Stimulated activated CD4-positive, alpha-beta T cell treated with anti-CD3 and anti-CD28 coated beads, Interleukin-12 subunit alpha, Interleukin-12 subunit beta, amount 100 ng/mL, for 48 hours (primary cell): ENCODE measurements at regions not wholly inside any gene's neighbourhood (a gene's known extent, or its start where the extent isn't known, plus 50 kb on each side); places are given as distances from the start of the nearest gene placed in this dataset.
"Not testable (repeated sequence)": the region's sequence is repeated elsewhere in the genome, so short reads cannot be mapped to it uniquely, and the experiment has no call there.

Experiments used
- DNase-seq, 3 donors: peaks; one replicate each; pipeline ENCODE4 v3.0.0-alpha.2; 2020; ENCODE audit warnings: low read depth in 2 of 3, low spot score in 1 of 3

DNA sequence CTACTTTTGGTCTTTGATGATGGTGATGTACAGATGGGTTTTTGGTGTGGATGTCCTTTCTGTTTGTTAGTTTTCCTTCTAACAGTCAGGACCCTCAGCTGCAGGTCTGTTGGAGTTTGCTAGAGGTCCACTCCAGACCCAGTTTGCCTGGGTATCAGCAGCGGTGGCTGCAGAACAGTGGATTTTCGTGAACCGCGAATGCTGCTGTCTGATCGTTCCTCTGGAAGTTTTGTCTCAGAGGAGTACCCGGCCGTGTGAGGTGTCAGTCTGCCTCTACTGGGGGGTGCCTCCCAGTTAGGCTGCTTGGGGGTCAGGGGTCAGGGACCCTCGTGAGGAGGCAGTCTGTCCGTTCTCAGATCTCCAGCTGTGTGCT is 56.6 kb upstream of the TNFAIP8 start:
- DNase-seq = not testable (repeated sequence)

DNA sequence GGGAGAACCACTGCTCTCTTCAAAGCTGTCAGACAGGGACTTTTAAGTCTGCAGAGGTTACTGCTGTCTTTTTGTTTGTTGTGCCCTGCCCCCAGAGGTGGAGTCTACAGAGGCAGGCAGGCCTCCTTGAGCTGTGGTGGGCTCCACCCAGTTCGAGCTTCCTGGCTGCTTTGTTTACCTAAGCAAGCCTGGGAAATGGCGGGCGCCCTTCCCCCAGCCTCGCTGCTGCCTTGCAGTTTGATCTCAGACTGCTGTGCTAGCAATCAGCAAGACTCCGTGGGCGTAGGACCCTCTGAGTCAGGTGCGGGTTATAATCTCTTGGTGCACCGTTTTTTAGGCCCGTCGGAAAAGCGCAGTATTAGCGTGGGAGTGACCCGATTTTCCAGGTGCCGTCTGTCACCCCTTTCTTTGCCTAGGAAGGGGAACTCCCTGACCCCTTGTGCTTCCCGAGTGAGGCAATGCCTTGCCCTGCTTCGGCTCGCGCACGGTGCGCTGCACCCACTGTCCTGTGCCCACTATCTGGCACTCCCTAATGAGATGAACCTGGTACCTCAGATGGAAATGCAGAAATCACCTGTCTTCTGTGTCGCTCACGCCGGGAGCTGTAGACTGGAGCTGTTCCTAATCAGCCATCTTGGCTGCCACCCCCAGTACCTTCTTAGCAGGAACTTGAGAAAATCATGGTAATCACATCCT is 56.1 kb upstream of the TNFAIP8 start:
- DNase-seq = peak; percentile 82 to 92 (median 83)

DNA sequence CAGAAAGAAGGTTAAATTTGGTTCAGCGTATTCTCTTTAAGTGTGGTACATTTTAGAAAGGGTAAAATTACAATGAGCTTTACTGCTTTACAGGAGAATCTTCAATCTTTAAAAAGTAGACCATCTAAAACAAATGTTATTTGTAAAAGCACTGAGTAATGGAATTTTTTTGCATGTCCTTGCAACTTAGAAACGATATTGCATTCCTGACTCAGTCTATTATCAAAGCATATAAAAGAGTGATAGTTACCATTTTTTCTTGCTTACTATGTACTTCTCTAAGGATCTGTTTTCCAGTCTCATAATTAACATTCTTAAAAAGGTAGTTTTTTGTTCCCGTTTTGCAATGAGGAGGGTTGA is 55.5 kb upstream of the TNFAIP8 start:
- DNase-seq = no peak

DNA sequence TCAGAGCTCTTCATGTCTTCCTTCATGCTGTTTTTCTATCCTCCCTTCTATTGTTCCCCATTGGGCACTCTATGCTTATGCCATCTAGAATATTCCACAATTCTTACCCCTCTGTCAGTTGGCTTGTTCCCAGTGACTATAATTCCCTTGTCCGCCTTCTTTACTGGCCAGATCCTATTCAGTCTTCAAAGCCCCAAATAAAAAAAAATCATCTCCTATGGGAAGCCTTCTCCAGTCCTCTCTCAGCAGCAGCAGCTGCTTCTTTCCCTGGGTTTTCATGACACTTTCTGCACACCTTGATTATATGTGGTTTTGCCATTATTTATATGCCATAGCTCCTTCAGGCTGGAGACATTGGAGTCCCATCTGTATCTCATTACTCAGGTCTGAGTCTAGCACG is 54.6 kb upstream of the TNFAIP8 start:
- no peak for DNase-seq

DNA sequence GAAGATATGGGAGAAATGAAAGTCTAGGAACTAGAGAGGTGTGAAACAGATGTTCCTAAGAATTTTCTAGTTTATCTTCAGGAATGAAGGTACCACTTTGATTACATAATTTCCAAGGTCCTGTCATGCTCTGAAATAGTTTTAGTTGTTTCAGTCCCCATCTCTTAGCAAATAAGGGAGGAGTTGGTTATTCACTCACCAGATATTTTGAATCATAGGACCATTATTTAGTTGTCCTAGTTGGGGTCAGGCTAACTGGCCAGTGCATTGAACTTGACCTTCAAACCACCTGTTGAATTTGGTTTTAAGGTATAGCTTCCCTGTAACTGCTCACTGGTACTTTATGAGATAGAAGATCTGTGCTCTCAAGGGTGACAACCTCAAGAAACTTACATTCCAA is 53.9 kb upstream of the TNFAIP8 start:
- no peak for DNase-seq

DNA sequence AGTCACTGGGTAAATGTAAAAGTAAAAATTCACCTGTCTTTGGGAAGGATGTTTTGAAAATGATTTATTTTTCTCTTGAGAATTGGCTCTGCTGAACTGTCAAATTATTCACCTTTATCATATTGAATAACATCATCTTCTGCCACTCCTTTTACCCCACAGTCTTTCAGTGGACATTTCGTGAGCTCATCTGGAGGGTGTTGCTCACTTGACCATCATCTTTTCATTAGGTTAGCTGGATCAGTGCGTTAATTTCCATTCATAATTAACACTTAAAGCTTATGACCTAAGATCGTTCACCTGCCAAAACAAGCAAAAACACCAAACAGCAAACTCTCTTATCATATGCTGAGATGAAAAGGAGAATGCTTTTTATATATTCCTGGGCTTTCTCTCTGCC is 53.4 kb upstream of the TNFAIP8 start:
- DNase-seq = no peak

GRCh38 chr5:119302916-119303897 is 52.6 kb upstream of the TNFAIP8 start:
- DNase-seq = no peak

DNA sequence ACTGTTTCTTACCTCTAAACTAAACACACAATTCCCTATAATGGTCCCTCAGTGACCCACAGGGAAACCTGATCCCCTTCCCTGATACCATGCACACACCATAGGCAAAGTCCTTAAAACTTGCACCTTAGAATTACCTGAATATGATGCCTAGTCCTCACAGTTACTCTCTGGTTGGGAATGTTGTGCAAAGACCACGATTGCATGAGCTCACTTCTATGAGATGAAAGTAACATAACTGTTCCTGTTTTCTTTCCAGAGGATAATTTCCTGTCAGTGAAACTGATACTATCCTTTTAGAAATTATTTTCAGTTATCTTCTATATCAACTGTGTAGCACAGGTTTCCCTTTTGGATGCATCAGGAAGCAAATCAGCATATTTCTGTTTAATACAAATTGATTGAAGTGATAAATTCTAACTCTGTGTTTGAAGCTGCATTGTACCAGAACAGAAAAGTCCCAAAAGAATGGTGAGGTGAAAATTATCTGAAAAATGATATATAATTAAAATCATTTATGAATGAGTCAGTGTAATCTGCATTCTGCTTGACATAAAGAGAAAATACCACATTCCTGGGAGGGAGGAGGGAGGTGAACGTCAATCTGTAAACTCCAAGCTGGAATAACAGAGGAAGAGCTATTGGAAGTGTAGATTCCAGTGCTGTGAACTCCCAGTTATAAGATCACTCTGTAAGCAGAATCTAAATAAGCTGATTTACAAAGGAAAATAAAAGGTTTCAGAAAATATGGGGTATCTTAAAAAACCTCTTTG is 51.2 kb upstream of the TNFAIP8 start:
- no peak for DNase-seq
